B cell (primary cell): ENCODE measurements at regions not wholly inside any gene's neighbourhood (a gene's known extent, or its start where the extent isn't known, plus 50 kb on each side); places are given as distances from the start of the nearest gene placed in this dataset.

Experiments
- EZH2 ChIP-seq: IDR thresholded peaks from 2 replicates; pipeline ENCODE4 v1.6.1; 2012; ENCODE audit warnings: borderline replicate concordance, low read depth, mild to moderate bottlenecking, moderate library complexity, low read length; ENCODE audit not compliant: insufficient read depth, poor library complexity, severe bottlenecking
- TF ChIP-seq, protein P1 (sequence below): fragments of 200-600 bp; IDR thresholded peaks from one replicate; pipeline ENCODE4 v1.8.0; 2022; ENCODE audit warnings: antibody characterized with exemption, mild to moderate bottlenecking

DNA sequence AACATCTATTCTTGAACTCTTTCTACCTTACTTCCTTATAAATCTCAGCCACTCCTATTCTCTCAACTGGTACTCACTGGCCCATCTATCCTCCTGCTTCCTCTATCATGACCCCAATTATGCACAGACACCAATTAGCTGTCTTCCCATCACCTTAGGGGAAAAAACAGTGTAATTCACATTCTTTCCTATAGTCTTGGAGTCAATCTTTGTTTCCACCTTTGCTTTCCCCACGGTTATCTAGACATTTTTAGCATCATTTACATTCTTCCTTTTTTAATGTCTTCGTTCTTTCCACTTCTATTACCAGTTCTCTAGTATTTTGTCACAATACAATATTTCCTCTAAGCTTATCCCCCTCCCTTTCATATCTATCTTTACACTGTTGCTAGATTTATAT, 449.4 kb downstream of the TMEM38B start:
- TF ChIP-seq, protein P1, sequence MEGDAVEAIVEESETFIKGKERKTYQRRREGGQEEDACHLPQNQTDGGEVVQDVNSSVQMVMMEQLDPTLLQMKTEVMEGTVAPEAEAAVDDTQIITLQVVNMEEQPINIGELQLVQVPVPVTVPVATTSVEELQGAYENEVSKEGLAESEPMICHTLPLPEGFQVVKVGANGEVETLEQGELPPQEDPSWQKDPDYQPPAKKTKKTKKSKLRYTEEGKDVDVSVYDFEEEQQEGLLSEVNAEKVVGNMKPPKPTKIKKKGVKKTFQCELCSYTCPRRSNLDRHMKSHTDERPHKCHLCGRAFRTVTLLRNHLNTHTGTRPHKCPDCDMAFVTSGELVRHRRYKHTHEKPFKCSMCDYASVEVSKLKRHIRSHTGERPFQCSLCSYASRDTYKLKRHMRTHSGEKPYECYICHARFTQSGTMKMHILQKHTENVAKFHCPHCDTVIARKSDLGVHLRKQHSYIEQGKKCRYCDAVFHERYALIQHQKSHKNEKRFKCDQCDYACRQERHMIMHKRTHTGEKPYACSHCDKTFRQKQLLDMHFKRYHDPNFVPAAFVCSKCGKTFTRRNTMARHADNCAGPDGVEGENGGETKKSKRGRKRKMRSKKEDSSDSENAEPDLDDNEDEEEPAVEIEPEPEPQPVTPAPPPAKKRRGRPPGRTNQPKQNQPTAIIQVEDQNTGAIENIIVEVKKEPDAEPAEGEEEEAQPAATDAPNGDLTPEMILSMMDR = no peak
- TF ChIP-seq EZH2 = no peak
